GM18505 (cell line): ENCODE measurements at regions not wholly inside any gene's neighbourhood (a gene's known extent, or its start where the extent isn't known, plus 50 kb on each side); places are given as distances from the start of the nearest gene placed in this dataset.

ENCODE experiments used
- ATAC-seq: cut with Tn5 transposase; IDR thresholded peaks from one replicate; pipeline ENCODE4 v1.9.1; 2021; ENCODE audit not compliant: unreplicated experiment
- POLR2A ChIP-seq: IDR thresholded peaks from 4 replicates; pipeline ENCODE4 v1.6.1; 2011; ENCODE audit warnings: borderline replicate concordance; ENCODE audit not compliant: insufficient read depth, insufficient read length; ENCODE audit errors: extremely low read depth

- TF ChIP-seq POLR2A = no peak
- ATAC-seq = no peak
These were observed 60.2 kb upstream of the HAPLN1 start for GRCh38 chr5:83780699-83781350.

GRCh38 chr5:83777856-83778255 is 57.2 kb upstream of the HAPLN1 start:
- TF ChIP-seq POLR2A = no peak
- ATAC-seq = no peak

- no peak for TF ChIP-seq POLR2A
- no peak for ATAC-seq
These were observed 55.9 kb upstream of the HAPLN1 start for GRCh38 chr5:83776437-83777031.
